HepG2 (cell line): ENCODE measurements at regions not wholly inside any gene's neighbourhood (a gene's known extent, or its start where the extent isn't known, plus 50 kb on each side); places are given as distances from the start of the nearest gene placed in this dataset.

Source experiments
- ATAC-seq: fragments of 200-7000 bp; cut with Tn5 transposase; 3 replicates; pipeline ENCODE4 v1.9.1; 2020; ENCODE audit warnings: mild to moderate bottlenecking, moderate library complexity
- BruUV-seq: library from RNA; stranded (reverse); fragments of 400-500 nt; replicated peaks from 2 replicates; lab custom pipeline; 2021; lab: Mats Ljungman, UMichigan
- CTCF ChIA-PET: fragments of 300-600 bp; formaldehyde crosslinking; extraction: SDS; loops from one replicate; lab custom pipeline; 2021; ENCODE audit warnings: low total read pairs, inconsistent platforms, low intra/inter-chr PET ratio; lab: Yijun Ruan, JAX
- POLR2A ChIA-PET: fragments of 350-600 bp; sonication (Branson Sonifier 250); formaldehyde crosslinking; loops from one replicate; lab custom pipeline; 2020; ENCODE audit warnings: antibody characterized with exemption, inconsistent platforms; lab: Yijun Ruan, JAX
- DNase-seq: peaks from one replicate; pipeline ENCODE4 v3.0.0-alpha.2; 2015; ENCODE audit warnings: low spot score
- FAIRE-seq: peaks from 3 replicates; lab custom pipeline; 2011; peaks lifted over from hg19 to GRCh38; lab: Jason Lieb, UNC
- H2AFZ ChIP-seq: one replicate; pipeline ENCODE4 v1.6.1; 2011; ENCODE audit warnings: low read length, inconsistent platforms
- H3K27ac ChIP-seq: fragments of 300-600 bp; 3 replicates; pipeline ENCODE4 v1.8.0; 2011; ENCODE audit warnings: mixed run types, mild to moderate bottlenecking, mixed read lengths, low read length, inconsistent platforms; ENCODE audit not compliant: insufficient read depth; ENCODE audit errors: extremely low read length
- H3K27me3 ChIP-seq, 2 experiments: fragments of 200-600 bp in 1 of 2; 2 replicates in 1 of 2; 3 replicates in 1 of 2; pipeline versions ENCODE4 v1.6.0 to v1.8.0; 2011; ENCODE audit warnings: low read length in 2 of 2, mild to moderate bottlenecking in 2 of 2, moderate library complexity in 2 of 2, inconsistent platforms in 1 of 2; ENCODE audit not compliant: insufficient read depth in 2 of 2, control insufficient read depth in 1 of 2
- H3K36me3 ChIP-seq, 2 experiments: fragments of 200-600 bp in 1 of 2; replicated peaks in 1 of 2; 2 replicates in 1 of 2; 3 replicates in 1 of 2; pipeline versions ENCODE4 v1.5.1 to v1.8.0; 2011; ENCODE audit warnings: low read length in 2 of 2, inconsistent platforms in 1 of 2; ENCODE audit not compliant: insufficient read depth in 2 of 2, control insufficient read depth in 1 of 2
- H3K4me1 ChIP-seq: 2 replicates; pipeline ENCODE4 v1.5.1; 2012; ENCODE audit warnings: low read length, inconsistent platforms; ENCODE audit not compliant: insufficient read depth
- H3K4me2 ChIP-seq: 2 replicates; pipeline ENCODE4 v1.6.0; 2011; ENCODE audit warnings: low read depth, low read length, inconsistent platforms
- H3K4me3 ChIP-seq, 3 experiments: fragments of 200-600 bp in 1 of 3; sonication (generic), shearing (Covaris generic) in 1 of 3; replicated peaks in 1 of 3; 2 replicates each; pipeline ENCODE4 v1.5.1; 2011 to 2016; ENCODE audit warnings: low read length in 3 of 3, inconsistent platforms in 2 of 3, low read depth in 2 of 3, mild to moderate bottlenecking in 2 of 3, control low read depth in 1 of 3, mixed read lengths in 1 of 3; ENCODE audit not compliant: insufficient read depth in 1 of 3
- H3K79me2 ChIP-seq: one replicate; pipeline ENCODE4 v1.6.1; 2011; ENCODE audit warnings: low read length, inconsistent platforms; ENCODE audit not compliant: insufficient read depth
- H3K9ac ChIP-seq: 2 replicates; pipeline ENCODE4 v1.6.0; 2011; ENCODE audit warnings: mild to moderate bottlenecking, low read depth, low read length, inconsistent platforms; ENCODE audit not compliant: insufficient read depth
- H3K9me3 ChIP-seq: 2 replicates; pipeline ENCODE4 v1.5.1; 2012; ENCODE audit warnings: mild to moderate bottlenecking, low read length
- H4K20me1 ChIP-seq: 2 replicates; pipeline ENCODE4 v1.6.0; 2011; ENCODE audit warnings: inconsistent platforms, mild to moderate bottlenecking, low read length, moderate library complexity; ENCODE audit not compliant: insufficient read depth
- BRD4 ChIP-seq: sonication (generic); formaldehyde crosslinking; IDR thresholded peaks from 2 replicates; pipeline ENCODE4 v1.4.0; 2020; ENCODE audit warnings: missing genetic modification reagents
- FOXM1 ChIP-seq: sonication (generic); formaldehyde crosslinking; IDR thresholded peaks from 2 replicates; pipeline ENCODE4 v1.5.0; 2020; ENCODE audit warnings: missing genetic modification reagents
- HMG20A ChIP-seq: IDR thresholded peaks from 2 replicates; pipeline ENCODE4 v1.6.1; 2016; ENCODE audit warnings: borderline replicate concordance
- MED13 ChIP-seq: sonication (generic); formaldehyde crosslinking; IDR thresholded peaks from 2 replicates; pipeline ENCODE4 v1.5.0; 2020; ENCODE audit warnings: missing genetic modification reagents
- MXD4 ChIP-seq: IDR thresholded peaks from 2 replicates; pipeline ENCODE4 v1.6.1; 2016; ENCODE audit warnings: mild to moderate bottlenecking, missing biosample characterization, missing genetic modification reagents
- NR3C1 ChIP-seq: sonication (generic); formaldehyde crosslinking; IDR thresholded peaks from 2 replicates; pipeline ENCODE4 v1.4.0; 2020; ENCODE audit warnings: missing genetic modification reagents
- RBAK ChIP-seq: sonication (generic); formaldehyde crosslinking; IDR thresholded peaks from 2 replicates; pipeline ENCODE4 v1.5.1; 2020; ENCODE audit warnings: mild to moderate bottlenecking, missing genetic modification reagents
- RFXAP ChIP-seq: sonication (generic); formaldehyde crosslinking; IDR thresholded peaks from 2 replicates; pipeline ENCODE4 v1.4.0; 2020; ENCODE audit warnings: missing genetic modification reagents, borderline replicate concordance
- SP2 ChIP-seq: sonication (generic); formaldehyde crosslinking; IDR thresholded peaks from 2 replicates; pipeline ENCODE4 v1.5.1; 2020; ENCODE audit warnings: mild to moderate bottlenecking, missing genetic modification reagents
- ZBTB21 ChIP-seq: sonication (generic); formaldehyde crosslinking; IDR thresholded peaks from 2 replicates; pipeline ENCODE4 v1.4.0; 2020; ENCODE audit warnings: missing genetic modification reagents
- ZHX2 ChIP-seq, 2 experiments: sonication (generic) in 1 of 2; formaldehyde crosslinking in 1 of 2; IDR thresholded peaks; 2 replicates each; pipeline versions ENCODE4 v1.6.1 to v1.9.0; 2014 to 2022; ENCODE audit warnings: antibody characterized with exemption in 1 of 2, borderline replicate concordance in 1 of 2, inconsistent platforms in 1 of 2, low read depth in 1 of 2, missing genetic modification reagents in 1 of 2
- ZKSCAN5 ChIP-seq: sonication (generic); formaldehyde crosslinking; IDR thresholded peaks from 2 replicates; pipeline ENCODE4 v1.5.1; 2020; ENCODE audit warnings: mild to moderate bottlenecking, missing genetic modification reagents
- ZNF253 ChIP-seq: sonication (generic); formaldehyde crosslinking; IDR thresholded peaks from 2 replicates; pipeline ENCODE4 v1.8.0; 2022; ENCODE audit warnings: mild to moderate bottlenecking, missing genetic modification reagents, borderline replicate concordance
- ZNF605 ChIP-seq: sonication (generic); formaldehyde crosslinking; IDR thresholded peaks from 2 replicates; pipeline ENCODE4 v1.8.0; 2022; ENCODE audit warnings: mild to moderate bottlenecking, missing genetic modification reagents
- WGBS: methylation state at CpG from one replicate; pipeline ENCODE4 v1.1.6; 2017; ENCODE audit warnings: low lambda C conversion rate; 5-methylcytosine and 5-hydroxymethylcytosine counted together
- in situ Hi-C: cut with HindIII; loops from 2 replicates; pipeline ENCODE4 v1.10.0; 2017; ENCODE audit warnings: low pct_unique_long_range_greater_than_20kb; ENCODE audit not compliant: extremely low pct_ligation_motif_present
- intact Hi-C: fragments of 100-400 bp; cut with micrococcal nuclease; formaldehyde crosslinking; loops from one replicate; pipeline ENCODE4 v1.10.0; 2022; ENCODE audit not compliant: unreplicated experiment

- POLR2A ChIA-PET, result no interaction called here
- no peaks in the 10 kb centered on the region for H3K36me3 ChIP-seq
- no peak overlapping the region for H3K4me2 ChIP-seq
- H3K9ac ChIP-seq, result no peak overlapping the region
- H3K27ac ChIP-seq, result no peak overlapping the region
- WGBS, result 3% methylated on average over 3 of the region's 3 CpGs
- no peaks in the 10 kb centered on the region for H4K20me1 ChIP-seq
- in situ Hi-C loops, result no loop called here
- no peak for FAIRE-seq
- no peaks in the 10 kb centered on the region for H3K4me1 ChIP-seq
- TF ChIP-seq MXD4 (CRISPR knock-in tag) (no peak), ZKSCAN5 (no peak)
- TF ChIP-seq, all 625 proteins: peak for 0
- intact Hi-C loops, result no loop called here
- no peak overlapping the region for H2AFZ ChIP-seq
- H3K9me3 ChIP-seq, result no peaks in the 10 kb centered on the region
- H3K27me3 ChIP-seq, result peaks cover 0 to 12% of the 10 kb centered on the region in 2 experiments; a peak in 1 of 5 replicates
- no TSS peak for BruUV-seq
- no peak for ATAC-seq
- H3K4me3 ChIP-seq, result no peak overlapping the region
- no peaks in the 10 kb centered on the region for H3K79me2 ChIP-seq
- no peak for DNase-seq
- CTCF ChIA-PET, result no interaction called here
Measured at GRCh38 chr12:108060067-108060466, 69.0 kb upstream of the WSCD2 start.

GRCh38 chr12:108060903-108061302, 68.2 kb upstream of the WSCD2 start:
- ChIA-PET POLR2A (no interaction called here), CTCF (no interaction called here)
- Histone ChIP-seq H3K9ac (no peak overlapping the region), H3K9me3 (no peaks in the 10 kb centered on the region), H3K36me3 (no peaks in the 10 kb centered on the region), H3K4me2 (no peak overlapping the region), H4K20me1 (no peaks in the 10 kb centered on the region), H3K27ac (no peak overlapping the region), H3K4me1 (no peaks in the 10 kb centered on the region), H2AFZ (no peak overlapping the region), H3K79me2 (no peaks in the 10 kb centered on the region), H3K27me3 (peaks cover 0 to 9% of the 10 kb centered on the region in 2 experiments; a peak in 2 of 5 replicates), H3K4me3 (no peak overlapping the region)
- ATAC-seq (no peak), FAIRE-seq (no peak), DNase-seq (no peak)
- no TSS peak for BruUV-seq
- 0% methylated on average over 1 of the region's 1 CpG for WGBS
- in situ Hi-C loops (no loop called here), intact Hi-C loops (no loop called here)
- no peak for TF ChIP-seq HMG20A (CRISPR knock-in tag)
- no peak for TF ChIP-seq ZNF605
- TF ChIP-seq ZHX2 (IDR thresholded peaks at IDR 0.05; ENCODE audit: low read depth), result no peak
- no peak for TF ChIP-seq ZHX2 (CRISPR knock-in tag; IDR thresholded peaks at IDR 0.05; ENCODE audit: borderline replicate concordance)
- TF ChIP-seq RFXAP, result no peak
- no peak for TF ChIP-seq NR3C1 (CRISPR knock-in tag)
- no peak for TF ChIP-seq ZNF253 (CRISPR knock-in tag)
- TF ChIP-seq ZBTB21 (CRISPR knock-in tag), result no peak
- no peak for TF ChIP-seq RBAK
- no peak for TF ChIP-seq SP2 (CRISPR knock-in tag)
- TF ChIP-seq FOXM1 (CRISPR knock-in tag), result no peak
- no peak for TF ChIP-seq MED13 (CRISPR knock-in tag)
- TF ChIP-seq BRD4, result no peak
